Duodenal mucosa (tissue), 2 donors: ENCODE measurements at regions not wholly inside any gene's neighbourhood (a gene's known extent, or its start where the extent isn't known, plus 50 kb on each side); places are given as distances from the start of the nearest gene placed in this dataset.

ENCODE experiments used
- H3K27ac ChIP-seq: one replicate; pipeline ENCODE4 v1.7.0; 2013; ENCODE audit warnings: low read depth, low read length
- H3K27me3 ChIP-seq, 2 donors: one replicate each; pipeline ENCODE4 v1.7.0; 2013; ENCODE audit warnings: low read length in 2 of 2, control low read depth in 1 of 2; ENCODE audit not compliant: insufficient read depth in 2 of 2, control insufficient read depth in 1 of 2
- H3K36me3 ChIP-seq, 2 donors: one replicate each; pipeline ENCODE4 v1.7.0; 2013; ENCODE audit warnings: low read length in 2 of 2, control low read depth in 1 of 2; ENCODE audit not compliant: insufficient read depth in 2 of 2, control insufficient read depth in 1 of 2
- H3K4me1 ChIP-seq, 2 donors: one replicate each; pipeline ENCODE4 v1.7.0; 2013; ENCODE audit warnings: low read length in 2 of 2, control low read depth in 1 of 2; ENCODE audit not compliant: insufficient read depth in 2 of 2, control insufficient read depth in 1 of 2
- H3K4me3 ChIP-seq, 2 donors: one replicate each; pipeline ENCODE4 v1.7.0; 2013; ENCODE audit warnings: low read length in 2 of 2, low read depth in 1 of 2
- H3K9ac ChIP-seq, 2 donors: one replicate each; pipeline ENCODE4 v1.7.0; 2013; ENCODE audit warnings: low read length in 2 of 2, low read depth in 1 of 2
- H3K9me3 ChIP-seq, 2 donors: one replicate each; pipeline ENCODE4 v1.7.0; 2013; ENCODE audit warnings: low read length in 2 of 2, control low read depth in 1 of 2; ENCODE audit not compliant: control insufficient read depth in 1 of 2

DNA sequence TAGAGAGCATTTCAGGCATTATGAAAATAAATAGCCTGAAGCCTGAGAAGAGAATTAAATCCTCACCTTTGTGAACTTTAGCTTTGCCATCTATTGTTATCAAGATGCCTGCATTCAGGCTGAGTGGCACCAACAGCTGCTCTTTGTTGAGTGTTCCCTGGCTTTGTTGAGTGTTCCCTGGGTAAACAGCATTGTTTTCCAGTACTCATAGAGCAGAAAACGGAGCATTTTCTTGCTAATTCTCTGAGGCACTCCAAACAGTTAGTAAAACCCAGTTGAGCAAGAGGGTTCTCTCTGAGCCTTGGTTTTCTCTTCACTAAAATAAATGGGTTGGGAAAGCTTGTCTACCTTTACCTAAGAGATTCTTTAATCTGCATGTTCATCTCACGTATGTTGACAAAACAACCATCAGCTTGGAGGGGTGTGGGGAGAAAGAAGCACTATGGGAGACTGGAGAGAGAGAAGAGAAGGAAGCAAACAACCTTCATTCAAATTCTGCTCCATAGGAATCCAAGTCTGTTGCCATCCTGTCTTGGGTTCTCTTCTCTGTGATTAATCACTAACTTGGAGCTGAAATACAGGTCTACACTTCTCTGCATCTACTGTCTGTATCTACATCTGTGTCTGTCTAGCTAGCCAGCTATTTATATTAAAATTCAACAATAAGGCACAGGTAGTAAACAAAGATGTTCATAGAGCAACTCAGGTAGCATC, 567.0 kb upstream of the SOX11 start:
- H3K27me3 ChIP-seq = no peaks in the 10 kb centered on the region
- H3K9ac ChIP-seq = no peak overlapping the region
- no peaks in the 10 kb centered on the region for H3K36me3 ChIP-seq
- H3K27ac ChIP-seq = no peak overlapping the region
- peaks cover 9 to 13% of the 10 kb centered on the region in 2 donors for H3K9me3 ChIP-seq
- no peaks in the 10 kb centered on the region for H3K4me1 ChIP-seq
- no peak overlapping the region for H3K4me3 ChIP-seq

GRCh38 chr2:5132281-5132680, 559.9 kb upstream of the SOX11 start:
- Histone ChIP-seq H3K9ac (no peak overlapping the region), H3K9me3 (peaks cover 11 to 23% of the 10 kb centered on the region in 2 donors), H3K27ac (no peak overlapping the region), H3K4me3 (no peak overlapping the region), H3K27me3 (no peaks in the 10 kb centered on the region), H3K36me3 (no peaks in the 10 kb centered on the region), H3K4me1 (no peaks in the 10 kb centered on the region)

- Histone ChIP-seq H3K9ac (no peak overlapping the region), H3K4me3 (no peak overlapping the region), H3K36me3 (no peaks in the 10 kb centered on the region), H3K9me3 (peaks cover 0 to 3% of the 10 kb centered on the region in 2 donors), H3K27me3 (no peaks in the 10 kb centered on the region), H3K27ac (no peak overlapping the region), H3K4me1 (no peaks in the 10 kb centered on the region)
These were observed 551.8 kb upstream of the SOX11 start for GRCh38 chr2:5140347-5140746.

- no peaks in the 10 kb centered on the region for H3K27me3 ChIP-seq
- no peak overlapping the region for H3K27ac ChIP-seq
- H3K9ac ChIP-seq = no peak overlapping the region
- peaks cover 4 to 10% of the 10 kb centered on the region in 2 donors for H3K9me3 ChIP-seq
- H3K4me3 ChIP-seq = no peak overlapping the region
- no peaks in the 10 kb centered on the region for H3K4me1 ChIP-seq
- no peaks in the 10 kb centered on the region for H3K36me3 ChIP-seq
These were observed 548.0 kb upstream of the SOX11 start for GRCh38 chr2:5144159-5144558.

DNA sequence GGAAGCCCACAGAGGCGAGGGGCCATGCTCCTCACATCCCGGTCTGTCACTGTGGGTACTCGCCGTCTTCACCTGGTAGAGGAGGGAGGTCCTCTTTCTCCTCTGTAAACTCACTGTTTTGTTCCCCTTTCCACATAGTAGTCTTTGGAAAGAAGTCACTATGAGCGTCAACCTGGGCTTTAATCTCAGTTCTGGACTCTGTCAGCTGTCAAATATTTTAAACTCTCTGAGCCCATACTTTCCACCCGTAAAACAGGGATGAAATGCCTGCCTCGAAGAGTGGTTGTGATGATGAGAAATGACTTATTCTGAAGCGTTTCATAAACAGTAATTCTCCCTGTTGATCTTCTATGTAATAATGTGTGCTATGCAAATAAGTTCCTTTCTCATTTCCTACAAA, 547.1 kb upstream of the SOX11 start:
- H3K27ac ChIP-seq = no peak overlapping the region
- H3K36me3 ChIP-seq = no peaks in the 10 kb centered on the region
- H3K27me3 ChIP-seq = no peaks in the 10 kb centered on the region

GRCh38 chr2:5145801-5146200, 546.4 kb upstream of the SOX11 start:
- Histone ChIP-seq H3K4me1 (no peaks in the 10 kb centered on the region), H3K9ac (no peak overlapping the region), H3K27ac (no peak overlapping the region), H3K9me3 (peaks cover 4 to 7% of the 10 kb centered on the region in 2 donors), H3K36me3 (no peaks in the 10 kb centered on the region), H3K4me3 (no peak overlapping the region), H3K27me3 (no peaks in the 10 kb centered on the region)

More for the DNA sequence above, 547.1 kb upstream of the SOX11 start:
- Histone ChIP-seq H3K4me3 (no peak overlapping the region), H3K9me3 (peaks cover 4 to 10% of the 10 kb centered on the region in 2 donors), H3K9ac (no peak overlapping the region), H3K4me1 (no peaks in the 10 kb centered on the region)

GRCh38 chr2:5148392-5149085, 543.6 kb upstream of the SOX11 start:
- Histone ChIP-seq H3K9ac (no peak overlapping the region), H3K9me3 (peaks cover 12 to 17% of the 10 kb centered on the region in 2 donors), H3K27me3 (no peaks in the 10 kb centered on the region), H3K4me1 (no peaks in the 10 kb centered on the region), H3K4me3 (no peak overlapping the region), H3K36me3 (no peaks in the 10 kb centered on the region), H3K27ac (no peak overlapping the region)

GRCh38 chr2:5150871-5151270, 541.3 kb upstream of the SOX11 start:
- no peaks in the 10 kb centered on the region for H3K36me3 ChIP-seq
- peaks cover 17% of the 10 kb centered on the region in 2 donors for H3K9me3 ChIP-seq
- no peaks in the 10 kb centered on the region for H3K27me3 ChIP-seq
- no peaks in the 10 kb centered on the region for H3K4me1 ChIP-seq
- H3K9ac ChIP-seq = no peak overlapping the region
- no peak overlapping the region for H3K4me3 ChIP-seq
- no peak overlapping the region for H3K27ac ChIP-seq

- Histone ChIP-seq H3K9ac (no peak overlapping the region), H3K27ac (no peak overlapping the region), H3K9me3 (peaks cover 2 to 9% of the 10 kb centered on the region in 2 donors), H3K36me3 (no peaks in the 10 kb centered on the region), H3K27me3 (no peaks in the 10 kb centered on the region), H3K4me3 (no peak overlapping the region), H3K4me1 (no peaks in the 10 kb centered on the region)
These were observed 527.2 kb upstream of the SOX11 start for GRCh38 chr2:5164776-5165525.

- H3K27ac ChIP-seq = no peak overlapping the region
- H3K9me3 ChIP-seq = peaks cover 18 to 21% of the 10 kb centered on the region in 2 donors
These were observed 519.3 kb upstream of the SOX11 start for GRCh38 chr2:5172923-5173322.

More at GRCh38 chr2:5172923-5173322, 519.3 kb upstream of the SOX11 start:
- H3K4me3 ChIP-seq = no peak overlapping the region
- no peaks in the 10 kb centered on the region for H3K36me3 ChIP-seq
- no peak overlapping the region for H3K9ac ChIP-seq
- no peaks in the 10 kb centered on the region for H3K4me1 ChIP-seq
- H3K27me3 ChIP-seq = no peaks in the 10 kb centered on the region
